ENCODE measurements at regions not wholly inside any gene's neighbourhood (a gene's known extent, or its start where the extent isn't known, plus 50 kb on each side); places are given as distances from the start of the nearest gene placed in this dataset.

DNA sequence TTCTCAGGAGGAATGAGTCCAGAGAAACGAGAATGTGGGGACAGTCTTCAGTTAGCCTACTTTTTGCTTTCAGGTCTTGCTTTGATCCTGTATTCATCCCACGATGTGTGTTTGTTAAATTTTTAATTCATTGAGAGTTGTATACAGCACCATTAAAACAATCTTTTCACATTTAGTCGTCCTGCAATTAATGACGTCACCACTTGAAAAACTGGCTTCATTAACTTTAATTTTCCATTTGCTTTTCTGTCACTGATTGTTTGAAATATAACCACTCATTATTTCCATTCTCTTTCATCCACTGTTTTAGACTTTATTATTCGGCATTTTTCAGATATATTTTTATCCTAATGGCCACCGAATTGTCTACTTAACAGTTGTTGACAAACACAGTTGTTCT, 146.9 kb downstream of the TFEC start:
- no peak overlapping the region for H3K4me3 ChIP-seq (ENCODE audit: low read depth, low read length)
- no peaks in the 10 kb centered on the region for H3K36me3 ChIP-seq (ENCODE audit: control insufficient read depth in 2 of 2, insufficient read depth in 1 of 2, low read length in 2 of 2)
- ChIA-PET CTCF (no interaction called here), POLR2A (no interaction called here)
- no peaks in the 10 kb centered on the region for H3K9me3 ChIP-seq (ENCODE audit: control insufficient read depth, insufficient read depth, low read depth, low read length)
- no peak overlapping the region for H3K27ac ChIP-seq (ENCODE audit: extremely low read depth, low read depth, low read length)
- TF ChIP-seq ZNF707 (tag by site-specific recombination; IDR thresholded peaks at IDR 0.05): no peak
- TF ChIP-seq, protein P1, sequence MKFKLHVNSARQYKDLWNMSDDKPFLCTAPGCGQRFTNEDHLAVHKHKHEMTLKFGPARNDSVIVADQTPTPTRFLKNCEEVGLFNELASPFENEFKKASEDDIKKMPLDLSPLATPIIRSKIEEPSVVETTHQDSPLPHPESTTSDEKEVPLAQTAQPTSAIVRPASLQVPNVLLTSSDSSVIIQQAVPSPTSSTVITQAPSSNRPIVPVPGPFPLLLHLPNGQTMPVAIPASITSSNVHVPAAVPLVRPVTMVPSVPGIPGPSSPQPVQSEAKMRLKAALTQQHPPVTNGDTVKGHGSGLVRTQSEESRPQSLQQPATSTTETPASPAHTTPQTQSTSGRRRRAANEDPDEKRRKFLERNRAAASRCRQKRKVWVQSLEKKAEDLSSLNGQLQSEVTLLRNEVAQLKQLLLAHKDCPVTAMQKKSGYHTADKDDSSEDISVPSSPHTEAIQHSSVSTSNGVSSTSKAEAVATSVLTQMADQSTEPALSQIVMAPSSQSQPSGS (tag by site-specific recombination; IDR thresholded peaks at IDR 0.05; ENCODE audit: low read depth): peak; percentile 9; the same call in 1 of the 2 replicates
- no peaks in the 10 kb centered on the region for H3K4me1 ChIP-seq (ENCODE audit: control insufficient read depth, insufficient read depth, low read length)

DNA sequence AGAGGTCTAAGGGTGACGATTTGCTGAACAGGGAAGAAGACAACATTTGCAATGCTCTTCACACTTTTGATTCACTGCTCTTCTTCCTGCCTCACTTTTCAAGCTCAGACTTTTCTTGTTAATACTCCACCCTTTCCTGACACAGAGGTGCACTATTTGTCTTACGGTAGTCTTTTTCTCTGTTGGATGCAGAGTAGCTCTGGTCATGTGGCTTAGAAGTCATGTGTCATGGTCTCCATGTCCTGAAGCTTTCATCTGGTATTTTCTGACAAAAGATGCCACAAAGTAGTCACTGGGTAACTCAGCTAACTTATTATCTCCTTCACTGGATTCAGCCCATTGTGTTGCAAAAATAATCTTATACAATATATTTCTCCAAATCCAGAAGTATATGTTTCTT, 149.1 kb downstream of the TFEC start:
- no peaks in the 10 kb centered on the region for H3K36me3 ChIP-seq (ENCODE audit: control insufficient read depth in 2 of 2, insufficient read depth in 1 of 2, low read length in 2 of 2)
- no peak overlapping the region for H3K4me3 ChIP-seq (ENCODE audit: low read depth, low read length)
- TF ChIP-seq, protein P2, sequence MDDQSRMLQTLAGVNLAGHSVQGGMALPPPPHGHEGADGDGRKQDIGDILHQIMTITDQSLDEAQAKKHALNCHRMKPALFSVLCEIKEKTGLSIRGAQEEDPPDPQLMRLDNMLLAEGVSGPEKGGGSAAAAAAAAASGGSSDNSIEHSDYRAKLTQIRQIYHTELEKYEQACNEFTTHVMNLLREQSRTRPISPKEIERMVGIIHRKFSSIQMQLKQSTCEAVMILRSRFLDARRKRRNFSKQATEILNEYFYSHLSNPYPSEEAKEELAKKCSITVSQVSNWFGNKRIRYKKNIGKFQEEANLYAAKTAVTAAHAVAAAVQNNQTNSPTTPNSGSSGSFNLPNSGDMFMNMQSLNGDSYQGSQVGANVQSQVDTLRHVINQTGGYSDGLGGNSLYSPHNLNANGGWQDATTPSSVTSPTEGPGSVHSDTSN (CRISPR knock-in tag; IDR thresholded peaks at IDR 0.05): no peak
- TF ChIP-seq ZNF664 (tag by site-specific recombination; IDR thresholded peaks at IDR 0.05): no peak
- no peak for TF ChIP-seq SP2 (tag by site-specific recombination; IDR thresholded peaks at IDR 0.05)
- ChIA-PET CTCF (no interaction called here), POLR2A (no interaction called here)
- H3K4me1 ChIP-seq (ENCODE audit: control insufficient read depth, insufficient read depth, low read length): no peaks in the 10 kb centered on the region
- no peak overlapping the region for H3K27ac ChIP-seq (ENCODE audit: extremely low read depth, low read depth, low read length)
- no peaks in the 10 kb centered on the region for H3K9me3 ChIP-seq (ENCODE audit: control insufficient read depth, insufficient read depth, low read depth, low read length)

DNA sequence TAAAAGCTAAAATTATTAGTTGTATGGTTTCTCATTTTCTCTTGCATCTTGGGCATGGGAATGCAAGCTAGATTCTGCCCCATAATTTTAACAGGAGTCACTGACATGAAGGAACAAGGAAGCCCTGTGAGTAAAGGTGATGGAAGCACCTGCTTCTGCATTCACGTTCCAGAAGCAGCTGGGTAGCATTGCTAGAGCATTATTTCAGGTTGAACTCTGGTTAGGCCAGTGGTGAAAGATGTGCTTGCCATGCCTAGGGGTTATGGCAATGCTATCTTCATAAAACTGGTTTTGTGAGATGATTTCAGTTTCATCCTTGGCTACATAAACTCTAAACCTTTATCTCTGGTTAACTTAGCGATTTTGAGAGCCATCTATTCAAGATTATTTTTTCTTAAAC, 151.4 kb downstream of the TFEC start:
- H3K9me3 ChIP-seq (ENCODE audit: control insufficient read depth, insufficient read depth, low read depth, low read length): no peaks in the 10 kb centered on the region
- ChIA-PET CTCF (no interaction called here), POLR2A (no interaction called here)
- H3K27ac ChIP-seq (ENCODE audit: extremely low read depth, low read depth, low read length): no peak overlapping the region
- TF ChIP-seq ZNF274 (IDR thresholded peaks at IDR 0.05; ENCODE audit: low read length): no peak
- TF ChIP-seq ZNF274 (tag by site-specific recombination; IDR thresholded peaks at IDR 0.05; ENCODE audit: borderline replicate concordance): no peak
- TF ChIP-seq, protein P3, sequence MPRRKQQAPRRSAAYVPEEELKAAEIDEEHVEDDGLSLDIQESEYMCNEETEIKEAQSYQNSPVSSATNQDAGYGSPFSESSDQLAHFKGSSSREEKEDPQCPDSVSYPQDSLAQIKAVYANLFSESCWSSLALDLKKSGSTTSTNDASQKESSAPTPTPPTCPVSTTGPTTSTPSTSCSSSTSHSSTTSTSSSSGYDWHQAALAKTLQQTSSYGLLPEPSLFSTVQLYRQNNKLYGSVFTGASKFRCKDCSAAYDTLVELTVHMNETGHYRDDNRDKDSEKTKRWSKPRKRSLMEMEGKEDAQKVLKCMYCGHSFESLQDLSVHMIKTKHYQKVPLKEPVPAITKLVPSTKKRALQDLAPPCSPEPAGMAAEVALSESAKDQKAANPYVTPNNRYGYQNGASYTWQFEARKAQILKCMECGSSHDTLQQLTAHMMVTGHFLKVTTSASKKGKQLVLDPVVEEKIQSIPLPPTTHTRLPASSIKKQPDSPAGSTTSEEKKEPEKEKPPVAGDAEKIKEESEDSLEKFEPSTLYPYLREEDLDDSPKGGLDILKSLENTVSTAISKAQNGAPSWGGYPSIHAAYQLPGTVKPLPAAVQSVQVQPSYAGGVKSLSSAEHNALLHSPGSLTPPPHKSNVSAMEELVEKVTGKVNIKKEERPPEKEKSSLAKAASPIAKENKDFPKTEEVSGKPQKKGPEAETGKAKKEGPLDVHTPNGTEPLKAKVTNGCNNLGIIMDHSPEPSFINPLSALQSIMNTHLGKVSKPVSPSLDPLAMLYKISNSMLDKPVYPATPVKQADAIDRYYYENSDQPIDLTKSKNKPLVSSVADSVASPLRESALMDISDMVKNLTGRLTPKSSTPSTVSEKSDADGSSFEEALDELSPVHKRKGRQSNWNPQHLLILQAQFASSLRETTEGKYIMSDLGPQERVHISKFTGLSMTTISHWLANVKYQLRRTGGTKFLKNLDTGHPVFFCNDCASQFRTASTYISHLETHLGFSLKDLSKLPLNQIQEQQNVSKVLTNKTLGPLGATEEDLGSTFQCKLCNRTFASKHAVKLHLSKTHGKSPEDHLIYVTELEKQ (tag by site-specific recombination; IDR thresholded peaks at IDR 0.05; ENCODE audit: borderline replicate concordance): no peak
- no peaks in the 10 kb centered on the region for H3K4me1 ChIP-seq (ENCODE audit: control insufficient read depth, insufficient read depth, low read length)
- no peak overlapping the region for H3K4me3 ChIP-seq (ENCODE audit: low read depth, low read length)
- no peaks in the 10 kb centered on the region for H3K36me3 ChIP-seq (ENCODE audit: control insufficient read depth in 2 of 2, insufficient read depth in 1 of 2, low read length in 2 of 2)

DNA sequence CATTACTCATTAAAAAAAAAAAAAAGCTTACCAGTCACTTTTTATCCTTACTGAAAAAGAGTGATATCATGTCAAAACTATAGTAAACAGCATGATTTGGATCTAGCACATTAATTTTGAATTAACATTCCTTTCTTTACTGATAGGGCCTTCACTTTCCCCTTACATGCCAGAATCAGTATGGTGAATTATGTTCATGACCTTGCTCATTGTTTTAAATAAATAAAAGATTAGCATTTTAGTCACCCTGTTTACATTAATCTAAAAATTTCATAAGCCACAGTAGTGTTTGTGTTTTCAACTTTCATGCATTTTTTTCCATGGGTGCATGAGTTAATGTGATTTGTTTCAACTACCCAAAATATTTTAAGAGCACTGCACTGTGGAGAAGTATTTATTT, 160.8 kb downstream of the TFEC start:
- POLR2A ChIA-PET: no interaction called here
- no peaks in the 10 kb centered on the region for H3K4me1 ChIP-seq (ENCODE audit: control insufficient read depth, insufficient read depth, low read length)
- H3K9me3 ChIP-seq (ENCODE audit: control insufficient read depth, insufficient read depth, low read depth, low read length): no peaks in the 10 kb centered on the region
- TF ChIP-seq, protein P1 (tag by site-specific recombination; IDR thresholded peaks at IDR 0.05; ENCODE audit: low read depth): 0 out of 2 replicates have a peak, but pooled peaks have one; percentile 37
- peak; percentile 44; the same call in 1 of the 2 replicates for TF ChIP-seq ZBTB20 (tag by site-specific recombination; IDR thresholded peaks at IDR 0.05)
- TF ChIP-seq, protein P4, sequence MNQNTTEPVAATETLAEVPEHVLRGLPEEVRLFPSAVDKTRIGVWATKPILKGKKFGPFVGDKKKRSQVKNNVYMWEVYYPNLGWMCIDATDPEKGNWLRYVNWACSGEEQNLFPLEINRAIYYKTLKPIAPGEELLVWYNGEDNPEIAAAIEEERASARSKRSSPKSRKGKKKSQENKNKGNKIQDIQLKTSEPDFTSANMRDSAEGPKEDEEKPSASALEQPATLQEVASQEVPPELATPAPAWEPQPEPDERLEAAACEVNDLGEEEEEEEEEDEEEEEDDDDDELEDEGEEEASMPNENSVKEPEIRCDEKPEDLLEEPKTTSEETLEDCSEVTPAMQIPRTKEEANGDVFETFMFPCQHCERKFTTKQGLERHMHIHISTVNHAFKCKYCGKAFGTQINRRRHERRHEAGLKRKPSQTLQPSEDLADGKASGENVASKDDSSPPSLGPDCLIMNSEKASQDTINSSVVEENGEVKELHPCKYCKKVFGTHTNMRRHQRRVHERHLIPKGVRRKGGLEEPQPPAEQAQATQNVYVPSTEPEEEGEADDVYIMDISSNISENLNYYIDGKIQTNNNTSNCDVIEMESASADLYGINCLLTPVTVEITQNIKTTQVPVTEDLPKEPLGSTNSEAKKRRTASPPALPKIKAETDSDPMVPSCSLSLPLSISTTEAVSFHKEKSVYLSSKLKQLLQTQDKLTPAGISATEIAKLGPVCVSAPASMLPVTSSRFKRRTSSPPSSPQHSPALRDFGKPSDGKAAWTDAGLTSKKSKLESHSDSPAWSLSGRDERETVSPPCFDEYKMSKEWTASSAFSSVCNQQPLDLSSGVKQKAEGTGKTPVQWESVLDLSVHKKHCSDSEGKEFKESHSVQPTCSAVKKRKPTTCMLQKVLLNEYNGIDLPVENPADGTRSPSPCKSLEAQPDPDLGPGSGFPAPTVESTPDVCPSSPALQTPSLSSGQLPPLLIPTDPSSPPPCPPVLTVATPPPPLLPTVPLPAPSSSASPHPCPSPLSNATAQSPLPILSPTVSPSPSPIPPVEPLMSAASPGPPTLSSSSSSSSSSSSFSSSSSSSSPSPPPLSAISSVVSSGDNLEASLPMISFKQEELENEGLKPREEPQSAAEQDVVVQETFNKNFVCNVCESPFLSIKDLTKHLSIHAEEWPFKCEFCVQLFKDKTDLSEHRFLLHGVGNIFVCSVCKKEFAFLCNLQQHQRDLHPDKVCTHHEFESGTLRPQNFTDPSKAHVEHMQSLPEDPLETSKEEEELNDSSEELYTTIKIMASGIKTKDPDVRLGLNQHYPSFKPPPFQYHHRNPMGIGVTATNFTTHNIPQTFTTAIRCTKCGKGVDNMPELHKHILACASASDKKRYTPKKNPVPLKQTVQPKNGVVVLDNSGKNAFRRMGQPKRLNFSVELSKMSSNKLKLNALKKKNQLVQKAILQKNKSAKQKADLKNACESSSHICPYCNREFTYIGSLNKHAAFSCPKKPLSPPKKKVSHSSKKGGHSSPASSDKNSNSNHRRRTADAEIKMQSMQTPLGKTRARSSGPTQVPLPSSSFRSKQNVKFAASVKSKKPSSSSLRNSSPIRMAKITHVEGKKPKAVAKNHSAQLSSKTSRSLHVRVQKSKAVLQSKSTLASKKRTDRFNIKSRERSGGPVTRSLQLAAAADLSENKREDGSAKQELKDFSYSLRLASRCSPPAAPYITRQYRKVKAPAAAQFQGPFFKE (tag by site-specific recombination; IDR thresholded peaks at IDR 0.05; ENCODE audit: borderline replicate concordance): no peak
- CTCF ChIA-PET: interaction anchor here (0.7 kb wide), 1 partner anchor 19 kb away, joined by 4 read pairs; no protein-coding TSS in a partner anchor
- H3K27ac ChIP-seq (ENCODE audit: extremely low read depth, low read depth, low read length): no peak overlapping the region
- no peak overlapping the region for H3K4me3 ChIP-seq (ENCODE audit: low read depth, low read length)
- H3K36me3 ChIP-seq (ENCODE audit: control insufficient read depth in 2 of 2, insufficient read depth in 1 of 2, low read length in 2 of 2): no peaks in the 10 kb centered on the region
